ENCODE measurements at regions not wholly inside any gene's neighbourhood (a gene's known extent, or its start where the extent isn't known, plus 50 kb on each side); places are given as distances from the start of the nearest gene placed in this dataset.

- H3K27ac ChIP-seq (ENCODE audit: low read depth, low read length) = no peak overlapping the region
- H3K9me3 ChIP-seq (ENCODE audit: control insufficient read depth, insufficient read depth, low read length) = peaks cover 7% of the 10 kb centered on the region
- POLR2A ChIA-PET = no interaction called here
- TF ChIP-seq CTCF (IDR thresholded peaks at IDR 0.05; ENCODE audit: low read depth, low read length) = no peak
- H3K27me3 ChIP-seq (ENCODE audit: control insufficient read depth, insufficient read depth, low read length) = peaks cover 17% of the 10 kb centered on the region
- H3K4me3 ChIP-seq (ENCODE audit: low read depth, low read length) = no peak overlapping the region
- DNase-seq (ENCODE audit: low read depth, low spot score) = no peak
- CTCF ChIA-PET = no interaction called here
Observed at GRCh38 chr11:119843877-119844276, 114.9 kb upstream of the NECTIN1 start.

GRCh38 chr11:119842731-119843130 is 113.7 kb upstream of the NECTIN1 start:
- DNase-seq (ENCODE audit: low read depth, low spot score) = no peak
- ChIA-PET POLR2A (no interaction called here), CTCF (no interaction called here)
- peaks cover 21% of the 10 kb centered on the region for H3K27me3 ChIP-seq (ENCODE audit: control insufficient read depth, insufficient read depth, low read length)
- H3K9me3 ChIP-seq (ENCODE audit: control insufficient read depth, insufficient read depth, low read length) = peaks cover 7% of the 10 kb centered on the region
- H3K27ac ChIP-seq (ENCODE audit: low read depth, low read length) = no peak overlapping the region
- no peak overlapping the region for H3K4me3 ChIP-seq (ENCODE audit: low read depth, low read length)
- no peak for TF ChIP-seq CTCF (IDR thresholded peaks at IDR 0.05; ENCODE audit: low read depth, low read length)

GRCh38 chr11:119839476-119840133 is 110.6 kb upstream of the NECTIN1 start:
- no peak for TF ChIP-seq CTCF (IDR thresholded peaks at IDR 0.05; ENCODE audit: low read depth, low read length)
- H3K27ac ChIP-seq (ENCODE audit: low read depth, low read length) = no peak overlapping the region
- no peak overlapping the region for H3K4me3 ChIP-seq (ENCODE audit: low read depth, low read length)
- CTCF ChIA-PET = no interaction called here
- H3K9me3 ChIP-seq (ENCODE audit: control insufficient read depth, insufficient read depth, low read length) = no peaks in the 10 kb centered on the region
- POLR2A ChIA-PET = no interaction called here
- peaks cover 27% of the 10 kb centered on the region for H3K27me3 ChIP-seq (ENCODE audit: control insufficient read depth, insufficient read depth, low read length)
- DNase-seq (ENCODE audit: low read depth, low spot score) = no peak

GRCh38 chr11:119835753-119836152 is 106.8 kb upstream of the NECTIN1 start:
- ChIA-PET POLR2A (no interaction called here), CTCF (no interaction called here)
- no peak for DNase-seq (ENCODE audit: low read depth, low spot score)
- peaks cover 20% of the 10 kb centered on the region for H3K27me3 ChIP-seq (ENCODE audit: control insufficient read depth, insufficient read depth, low read length)
- no peaks in the 10 kb centered on the region for H3K9me3 ChIP-seq (ENCODE audit: control insufficient read depth, insufficient read depth, low read length)
- no peak for TF ChIP-seq CTCF (IDR thresholded peaks at IDR 0.05; ENCODE audit: low read depth, low read length)
- no peak overlapping the region for H3K4me3 ChIP-seq (ENCODE audit: low read depth, low read length)
- no peak overlapping the region for H3K27ac ChIP-seq (ENCODE audit: low read depth, low read length)

- CTCF ChIA-PET = no interaction called here
- no peaks in the 10 kb centered on the region for H3K9me3 ChIP-seq (ENCODE audit: control insufficient read depth, insufficient read depth, low read length)
- TF ChIP-seq CTCF (IDR thresholded peaks at IDR 0.05; ENCODE audit: low read depth, low read length) = no peak
- POLR2A ChIA-PET = no interaction called here
- peaks cover 10% of the 10 kb centered on the region for H3K27me3 ChIP-seq (ENCODE audit: control insufficient read depth, insufficient read depth, low read length)
- DNase-seq (ENCODE audit: low read depth, low spot score) = no peak
- no peak overlapping the region for H3K4me3 ChIP-seq (ENCODE audit: low read depth, low read length)
- H3K27ac ChIP-seq (ENCODE audit: low read depth, low read length) = no peak overlapping the region
Observed at GRCh38 chr11:119832202-119832935, 103.4 kb upstream of the NECTIN1 start.
